ENCODE measurements at regions not wholly inside any gene's neighbourhood (a gene's known extent, or its start where the extent isn't known, plus 50 kb on each side); places are given as distances from the start of the nearest gene placed in this dataset.

- TF ChIP-seq, protein P1, sequence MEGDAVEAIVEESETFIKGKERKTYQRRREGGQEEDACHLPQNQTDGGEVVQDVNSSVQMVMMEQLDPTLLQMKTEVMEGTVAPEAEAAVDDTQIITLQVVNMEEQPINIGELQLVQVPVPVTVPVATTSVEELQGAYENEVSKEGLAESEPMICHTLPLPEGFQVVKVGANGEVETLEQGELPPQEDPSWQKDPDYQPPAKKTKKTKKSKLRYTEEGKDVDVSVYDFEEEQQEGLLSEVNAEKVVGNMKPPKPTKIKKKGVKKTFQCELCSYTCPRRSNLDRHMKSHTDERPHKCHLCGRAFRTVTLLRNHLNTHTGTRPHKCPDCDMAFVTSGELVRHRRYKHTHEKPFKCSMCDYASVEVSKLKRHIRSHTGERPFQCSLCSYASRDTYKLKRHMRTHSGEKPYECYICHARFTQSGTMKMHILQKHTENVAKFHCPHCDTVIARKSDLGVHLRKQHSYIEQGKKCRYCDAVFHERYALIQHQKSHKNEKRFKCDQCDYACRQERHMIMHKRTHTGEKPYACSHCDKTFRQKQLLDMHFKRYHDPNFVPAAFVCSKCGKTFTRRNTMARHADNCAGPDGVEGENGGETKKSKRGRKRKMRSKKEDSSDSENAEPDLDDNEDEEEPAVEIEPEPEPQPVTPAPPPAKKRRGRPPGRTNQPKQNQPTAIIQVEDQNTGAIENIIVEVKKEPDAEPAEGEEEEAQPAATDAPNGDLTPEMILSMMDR (IDR thresholded peaks at IDR 0.05 in 8 of 11, conservative IDR thresholded peaks at IDR 0.05 in 3 of 11): no peak
- TF ChIP-seq POLR2AphosphoS5 (IDR thresholded peaks at IDR 0.05): no peak
These were observed 294.2 kb upstream of the THBS1 start for GRCh38 chr15:39286706-39287105.

Data from spleen (tissue), 7 donors.